ENCODE measurements at regions not wholly inside any gene's neighbourhood (a gene's known extent, or its start where the extent isn't known, plus 50 kb on each side); places are given as distances from the start of the nearest gene placed in this dataset.
"Not testable (repeated sequence)": the region's sequence is repeated elsewhere in the genome, so short reads cannot be mapped to it uniquely, and the experiment has no call there.

- Mint-ChIP-seq H3K36me3 (ENCODE audit: low read depth) (no peaks in the 10 kb centered on the region), H3K27me3 (ENCODE audit: low read depth) (no peaks in the 10 kb centered on the region), H3K4me3 (no peak overlapping the region), H3K4me1 (ENCODE audit: low read depth) (no peaks in the 10 kb centered on the region), H3K9me3 (peaks cover 10% of the 10 kb centered on the region), H3K27ac (no peak overlapping the region)
Observed at GRCh38 chr1:60541831-60542532, 468.4 kb upstream of the C1orf87 start.

- Mint-ChIP-seq H3K4me3 (no peak overlapping the region), H3K9me3 (peaks cover 19% of the 10 kb centered on the region), H3K36me3 (ENCODE audit: low read depth) (no peaks in the 10 kb centered on the region), H3K4me1 (ENCODE audit: low read depth) (no peaks in the 10 kb centered on the region), H3K27ac (no peak overlapping the region), H3K27me3 (ENCODE audit: low read depth) (no peaks in the 10 kb centered on the region)
Observed at GRCh38 chr1:60540141-60540540, 466.6 kb upstream of the C1orf87 start.

GRCh38 chr1:60535713-60536112 lies 462.1 kb upstream of the C1orf87 start:
- H3K4me3 Mint-ChIP-seq: no peak overlapping the region
- no peaks in the 10 kb centered on the region for H3K4me1 Mint-ChIP-seq (ENCODE audit: low read depth)
- H3K27me3 Mint-ChIP-seq (ENCODE audit: low read depth): no peaks in the 10 kb centered on the region
- no peak overlapping the region for H3K27ac Mint-ChIP-seq
- H3K36me3 Mint-ChIP-seq (ENCODE audit: low read depth): no peaks in the 10 kb centered on the region
- peaks cover 19% of the 10 kb centered on the region for H3K9me3 Mint-ChIP-seq

- Mint-ChIP-seq H3K27me3 (ENCODE audit: low read depth) (no peaks in the 10 kb centered on the region), H3K9me3 (no peaks in the 10 kb centered on the region), H3K4me1 (ENCODE audit: low read depth) (no peaks in the 10 kb centered on the region), H3K36me3 (ENCODE audit: low read depth) (no peaks in the 10 kb centered on the region), H3K27ac (no peak overlapping the region), H3K4me3 (no peak overlapping the region)
Observed at GRCh38 chr1:60527567-60527966, 454.0 kb upstream of the C1orf87 start.

- no peak overlapping the region for H3K27ac Mint-ChIP-seq
- H3K36me3 Mint-ChIP-seq (ENCODE audit: low read depth): no peaks in the 10 kb centered on the region
- H3K9me3 Mint-ChIP-seq: no peaks in the 10 kb centered on the region
- no peaks in the 10 kb centered on the region for H3K27me3 Mint-ChIP-seq (ENCODE audit: low read depth)
- H3K4me1 Mint-ChIP-seq (ENCODE audit: low read depth): no peaks in the 10 kb centered on the region
- no peak overlapping the region for H3K4me3 Mint-ChIP-seq
Observed at GRCh38 chr1:60516996-60517395, 443.4 kb upstream of the C1orf87 start.

- H3K36me3 Mint-ChIP-seq (ENCODE audit: low read depth): no peaks in the 10 kb centered on the region
- no peaks in the 10 kb centered on the region for H3K27me3 Mint-ChIP-seq (ENCODE audit: low read depth)
- H3K9me3 Mint-ChIP-seq: peaks cover 5% of the 10 kb centered on the region
- no peak overlapping the region for H3K4me3 Mint-ChIP-seq
- H3K27ac Mint-ChIP-seq: no peak overlapping the region
- no peaks in the 10 kb centered on the region for H3K4me1 Mint-ChIP-seq (ENCODE audit: low read depth)
Observed at GRCh38 chr1:60510162-60510561, 436.6 kb upstream of the C1orf87 start.

- no peak overlapping the region for H3K27ac Mint-ChIP-seq
- H3K9me3 Mint-ChIP-seq: no peaks in the 10 kb centered on the region
- no peaks in the 10 kb centered on the region for H3K27me3 Mint-ChIP-seq (ENCODE audit: low read depth)
- H3K36me3 Mint-ChIP-seq (ENCODE audit: low read depth): no peaks in the 10 kb centered on the region
- H3K4me3 Mint-ChIP-seq: no peak overlapping the region
- no peaks in the 10 kb centered on the region for H3K4me1 Mint-ChIP-seq (ENCODE audit: low read depth)
Observed at GRCh38 chr1:60504206-60504840, 430.8 kb upstream of the C1orf87 start.

- Mint-ChIP-seq H3K36me3 (ENCODE audit: low read depth) (no peaks in the 10 kb centered on the region), H3K4me1 (ENCODE audit: low read depth) (no peaks in the 10 kb centered on the region), H3K4me3 (no peak overlapping the region), H3K9me3 (no peaks in the 10 kb centered on the region), H3K27ac (no peak overlapping the region), H3K27me3 (ENCODE audit: low read depth) (no peaks in the 10 kb centered on the region)
Observed at GRCh38 chr1:60503266-60503925, 429.8 kb upstream of the C1orf87 start.

- no peaks in the 10 kb centered on the region for H3K27me3 Mint-ChIP-seq (ENCODE audit: low read depth)
- H3K27ac Mint-ChIP-seq: no peak overlapping the region
- no peak overlapping the region for H3K4me3 Mint-ChIP-seq
- no peaks in the 10 kb centered on the region for H3K4me1 Mint-ChIP-seq (ENCODE audit: low read depth)
- peaks cover 3% of the 10 kb centered on the region for H3K9me3 Mint-ChIP-seq
- H3K36me3 Mint-ChIP-seq (ENCODE audit: low read depth): no peaks in the 10 kb centered on the region
Observed at GRCh38 chr1:60502506-60502905, 428.9 kb upstream of the C1orf87 start.

GRCh38 chr1:60489916-60490480 lies 416.4 kb upstream of the C1orf87 start:
- H3K36me3 Mint-ChIP-seq (ENCODE audit: low read depth); H3K27ac Mint-ChIP-seq; H3K27me3 Mint-ChIP-seq (ENCODE audit: low read depth); H3K4me3 Mint-ChIP-seq; H3K9me3 Mint-ChIP-seq; H3K4me1 Mint-ChIP-seq (ENCODE audit: low read depth): not testable (repeated sequence)

GRCh38 chr1:60488847-60489246 lies 415.3 kb upstream of the C1orf87 start:
- no peaks in the 10 kb centered on the region for H3K27me3 Mint-ChIP-seq (ENCODE audit: low read depth)
- no peaks in the 10 kb centered on the region for H3K36me3 Mint-ChIP-seq (ENCODE audit: low read depth)
- no peak overlapping the region for H3K27ac Mint-ChIP-seq
- H3K4me3 Mint-ChIP-seq: no peak overlapping the region
- no peaks in the 10 kb centered on the region for H3K9me3 Mint-ChIP-seq
- H3K4me1 Mint-ChIP-seq (ENCODE audit: low read depth): no peaks in the 10 kb centered on the region

- Mint-ChIP-seq H3K9me3 (no peaks in the 10 kb centered on the region), H3K27ac (no peak overlapping the region), H3K4me3 (no peak overlapping the region), H3K36me3 (ENCODE audit: low read depth) (no peaks in the 10 kb centered on the region), H3K27me3 (ENCODE audit: low read depth) (no peaks in the 10 kb centered on the region), H3K4me1 (ENCODE audit: low read depth) (no peaks in the 10 kb centered on the region)
Observed at GRCh38 chr1:60487565-60488345, 414.2 kb upstream of the C1orf87 start.

GRCh38 chr1:60483509-60483908 lies 409.9 kb upstream of the C1orf87 start:
- Mint-ChIP-seq H3K27me3 (ENCODE audit: low read depth) (no peaks in the 10 kb centered on the region), H3K4me1 (ENCODE audit: low read depth) (no peaks in the 10 kb centered on the region), H3K4me3 (no peak overlapping the region), H3K9me3 (peaks cover under 1% of the 10 kb centered on the region), H3K27ac (no peak overlapping the region), H3K36me3 (ENCODE audit: low read depth) (no peaks in the 10 kb centered on the region)

GRCh38 chr1:60470246-60470645 lies 396.7 kb upstream of the C1orf87 start:
- no peaks in the 10 kb centered on the region for H3K36me3 Mint-ChIP-seq (ENCODE audit: low read depth)
- no peaks in the 10 kb centered on the region for H3K27me3 Mint-ChIP-seq (ENCODE audit: low read depth)
- no peaks in the 10 kb centered on the region for H3K4me1 Mint-ChIP-seq (ENCODE audit: low read depth)
- no peak overlapping the region for H3K27ac Mint-ChIP-seq
- H3K9me3 Mint-ChIP-seq: peaks cover 5% of the 10 kb centered on the region
- H3K4me3 Mint-ChIP-seq: no peak overlapping the region

All from T-helper 1 cell treated with Interleukin-12 subunit alpha and Interleukin-12 subunit beta and Interleukin-4 antibody, amounts not matched to agents 30 μg/mL and 1 μg/mL, for 36 hours (primary cell).